ENCODE measurements at regions not wholly inside any gene's neighbourhood (a gene's known extent, or its start where the extent isn't known, plus 50 kb on each side); places are given as distances from the start of the nearest gene placed in this dataset.
"Not testable (repeated sequence)": the region's sequence is repeated elsewhere in the genome, so short reads cannot be mapped to it uniquely, and the experiment has no call there.

- no peak for DNase-seq
These were observed 177.2 kb downstream of the POLR2M start for GRCh38 chr15:57883701-57884100.

DNA sequence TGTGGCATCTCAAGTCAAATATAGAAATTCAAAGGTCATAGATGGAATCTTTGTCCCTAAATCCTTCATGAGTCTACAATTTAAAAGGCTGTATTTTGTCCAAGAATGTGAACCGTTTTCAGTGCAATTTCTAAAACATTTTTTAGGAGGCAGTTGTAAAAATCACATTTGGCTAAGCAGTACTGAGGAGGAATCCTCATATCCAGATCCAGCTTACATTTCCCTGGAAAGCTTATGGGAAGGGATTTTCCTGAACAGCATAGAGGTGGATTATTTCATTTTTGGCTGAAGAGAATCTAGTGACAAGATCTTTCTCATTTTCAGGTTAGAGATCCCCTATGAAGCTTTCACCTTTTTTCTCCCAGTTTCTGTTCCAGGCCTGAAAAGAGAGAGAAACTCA lies 178.4 kb downstream of the POLR2M start:
- no peak for DNase-seq

GRCh38 chr15:57885435-57885834 lies 178.9 kb downstream of the POLR2M start:
- no peak for DNase-seq

DNA sequence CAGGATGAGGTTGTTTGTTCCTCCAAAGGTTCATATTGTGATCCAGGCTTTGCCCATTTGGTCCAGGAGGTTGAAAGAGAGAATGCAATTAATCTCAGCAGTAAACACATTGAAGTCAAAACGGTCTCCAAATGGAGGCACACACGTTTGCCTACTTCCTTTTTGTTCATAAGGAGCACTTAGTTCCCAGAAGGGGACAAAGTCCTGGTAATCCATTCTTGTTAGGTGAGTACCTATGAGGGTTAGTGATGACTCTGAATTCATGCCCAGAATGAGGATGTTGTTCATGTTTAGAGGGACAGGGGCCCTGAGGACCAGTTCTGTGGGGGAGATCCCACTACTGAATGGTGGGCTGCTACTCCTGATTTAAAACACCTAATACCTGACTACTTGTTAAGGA lies 177.7 kb downstream of the ALDH1A2 start:
- no peak for DNase-seq

GRCh38 chr15:57890351-57890750 lies 175.2 kb downstream of the ALDH1A2 start:
- DNase-seq = no peak

- no peak for DNase-seq
These were observed 174.6 kb downstream of the ALDH1A2 start for GRCh38 chr15:57890878-57891277.

- DNase-seq = no peak
These were observed 173.3 kb downstream of the ALDH1A2 start for GRCh38 chr15:57892181-57892580.

- DNase-seq = no peak
These were observed 172.5 kb downstream of the ALDH1A2 start for GRCh38 chr15:57893040-57893439.

- no peak for DNase-seq
These were observed 170.2 kb downstream of the ALDH1A2 start for GRCh38 chr15:57895291-57895690.

DNA sequence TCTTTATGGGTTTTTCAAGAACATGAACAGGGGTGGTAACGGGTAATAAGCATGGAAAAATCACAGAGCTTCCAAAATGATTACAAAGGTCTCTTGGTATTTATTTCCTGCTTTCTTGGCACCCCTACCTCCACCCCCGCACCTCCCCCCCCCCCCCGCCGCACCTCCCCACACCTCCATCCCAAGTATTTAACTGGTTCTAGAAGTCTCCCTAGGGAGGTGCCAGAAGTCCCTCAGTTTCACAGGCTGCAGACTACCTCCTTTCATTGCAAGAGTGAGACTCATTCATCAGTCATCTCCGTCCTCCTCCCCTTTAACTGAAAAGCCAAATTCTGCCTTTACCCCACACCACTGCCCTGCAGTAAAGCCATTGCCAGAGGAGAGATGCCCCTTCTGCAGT lies 169.4 kb downstream of the ALDH1A2 start:
- DNase-seq = no peak

DNA sequence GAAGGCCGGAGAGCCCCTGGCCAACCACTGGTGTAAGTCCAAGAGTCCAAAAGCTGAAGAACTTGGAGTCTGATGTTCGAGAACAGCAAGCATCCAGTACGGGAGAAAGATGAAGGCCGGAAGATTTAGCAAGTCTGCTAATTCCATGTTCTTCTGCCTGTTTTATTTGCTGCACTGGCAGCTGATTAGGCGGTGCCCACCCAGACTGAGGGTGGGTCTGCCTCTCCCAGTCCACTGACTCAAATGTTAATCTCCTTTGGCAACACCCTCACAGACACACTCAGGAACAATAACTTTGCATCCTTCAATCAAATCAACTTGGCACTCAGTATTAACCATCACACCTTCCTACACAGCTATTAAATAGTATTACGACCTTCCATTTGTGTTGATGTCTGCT lies 168.6 kb downstream of the ALDH1A2 start:
- DNase-seq = not testable (repeated sequence)

GRCh38 chr15:57897870-57898269 lies 167.6 kb downstream of the ALDH1A2 start:
- DNase-seq = no peak

DNA sequence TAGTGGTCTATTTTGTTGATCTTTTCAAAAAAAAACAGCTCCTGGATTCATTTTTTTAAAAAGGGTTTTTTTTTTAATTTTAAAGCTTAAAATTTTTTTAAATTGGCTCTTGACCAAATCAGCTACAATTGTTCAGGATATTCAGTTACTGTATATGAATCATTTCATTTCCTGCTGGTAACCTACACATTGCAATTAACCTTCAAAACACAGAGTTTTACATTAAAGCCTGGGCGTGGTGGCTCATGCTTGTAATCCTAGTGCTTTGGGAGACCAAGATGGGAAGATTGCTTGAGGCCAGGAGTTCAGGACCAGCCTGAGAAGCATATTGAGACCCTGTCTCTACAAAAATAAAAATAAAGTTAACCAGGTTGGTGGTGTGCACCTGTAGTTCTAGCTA lies 163.4 kb downstream of the ALDH1A2 start:
- no peak for DNase-seq
